ENCODE measurements at regions not wholly inside any gene's neighbourhood (a gene's known extent, or its start where the extent isn't known, plus 50 kb on each side); places are given as distances from the start of the nearest gene placed in this dataset.
"Not testable (repeated sequence)": the region's sequence is repeated elsewhere in the genome, so short reads cannot be mapped to it uniquely, and the experiment has no call there.

DNA sequence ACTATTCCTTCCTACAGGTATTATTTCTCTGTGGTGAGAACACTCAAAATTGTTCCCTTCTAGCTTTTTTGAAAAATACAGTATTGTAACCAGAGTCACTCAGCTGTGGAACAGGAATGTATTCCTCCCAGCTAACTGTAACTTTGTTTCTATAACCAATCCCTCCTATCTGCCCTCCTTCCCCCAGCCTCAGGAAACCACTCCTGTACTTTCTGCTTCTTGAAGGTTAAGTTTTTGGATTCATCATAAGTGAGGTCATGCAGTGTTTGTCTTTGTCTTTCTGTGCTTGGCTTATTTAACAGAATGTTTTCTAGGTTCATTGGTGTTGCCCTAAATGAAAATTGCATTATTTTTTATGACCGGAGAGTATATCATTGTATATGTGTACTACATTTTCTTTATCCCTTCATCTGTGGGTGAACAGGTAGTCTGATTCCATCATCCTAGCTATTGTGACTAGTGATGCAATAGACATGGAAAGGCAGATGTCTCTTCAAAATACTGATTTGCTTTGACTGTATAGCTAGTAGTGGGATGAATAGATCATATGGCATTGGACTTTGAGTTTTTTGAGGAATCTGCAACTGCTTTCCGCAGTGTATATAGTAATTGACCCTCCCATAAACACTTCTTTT, 112.9 kb upstream of the GRK3 start:
- ChIA-PET CTCF (interaction anchor here (0.9 to 4.0 kb wide), 3 partner anchors 10 to 324 kb away, joined by 4 to 27 read pairs (median 9); no protein-coding TSS in a partner anchor), POLR2A (no interaction called here)
- no peak for TF ChIP-seq CTCF (IDR thresholded peaks at IDR 0.05; ENCODE audit: low read depth, low read length)
- Histone ChIP-seq H3K27ac (ENCODE audit: low read depth, low read length) (no peak overlapping the region), H3K9me3 (ENCODE audit: control insufficient read depth, insufficient read depth, low read length) (no peaks in the 10 kb centered on the region), H3K27me3 (ENCODE audit: control insufficient read depth, insufficient read depth, low read length) (no peaks in the 10 kb centered on the region), H3K4me3 (ENCODE audit: low read depth, low read length) (no peak overlapping the region)
- DNase-seq (ENCODE audit: low read depth, low spot score): no peak

DNA sequence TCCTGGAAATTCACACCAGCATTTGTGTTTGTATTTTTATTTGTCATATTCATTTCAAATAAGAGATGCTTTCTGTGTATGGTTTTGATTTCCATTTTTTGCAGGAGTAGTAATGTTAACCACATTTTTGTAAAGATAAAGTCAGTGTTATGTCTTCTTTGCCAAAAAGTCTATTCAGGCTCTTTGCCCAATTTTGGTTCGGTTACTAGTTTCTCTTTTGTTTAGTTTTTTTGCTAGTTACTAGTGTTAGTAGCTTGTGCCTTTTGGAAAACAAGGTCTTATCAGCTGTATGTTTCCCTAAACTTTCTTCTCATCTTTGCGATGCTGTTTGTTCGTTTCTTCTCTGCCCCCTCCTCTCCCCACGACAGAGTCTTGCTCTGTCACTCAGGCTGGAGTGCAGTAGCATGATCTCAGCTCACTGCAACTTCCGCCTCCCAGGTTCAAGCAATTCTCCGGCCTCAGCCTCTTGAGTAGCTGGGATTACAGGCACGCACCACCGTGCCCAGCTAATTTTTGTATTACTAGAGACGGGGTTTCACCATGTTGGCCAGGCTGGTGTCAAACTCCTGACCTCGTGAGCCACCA, 112.3 kb upstream of the GRK3 start:
- ChIA-PET POLR2A (no interaction called here), CTCF (interaction anchor here (0.9 to 4.0 kb wide), 3 partner anchors 10 to 323 kb away, joined by 4 to 27 read pairs (median 9); no protein-coding TSS in a partner anchor)
- Histone ChIP-seq H3K9me3 (ENCODE audit: control insufficient read depth, insufficient read depth, low read length) (no peaks in the 10 kb centered on the region), H3K27ac (ENCODE audit: low read depth, low read length) (no peak overlapping the region), H3K4me3 (ENCODE audit: low read depth, low read length) (peak overlapping the region; percentile 26), H3K27me3 (ENCODE audit: control insufficient read depth, insufficient read depth, low read length) (no peaks in the 10 kb centered on the region)
- no peak for TF ChIP-seq CTCF (IDR thresholded peaks at IDR 0.05; ENCODE audit: low read depth, low read length)
- no peak for DNase-seq (ENCODE audit: low read depth, low spot score)

GRCh38 chr22:25453058-25453457, 111.4 kb upstream of the GRK3 start:
- DNase-seq (ENCODE audit: low read depth, low spot score): no peak
- no peak overlapping the region for H3K4me3 ChIP-seq (ENCODE audit: low read depth, low read length)
- CTCF ChIA-PET: interaction anchor here (4.0 kb wide), 1 partner anchor 9 kb away, joined by 27 read pairs; no protein-coding TSS in a partner anchor
- no peak for TF ChIP-seq CTCF (IDR thresholded peaks at IDR 0.05; ENCODE audit: low read depth, low read length)
- no peaks in the 10 kb centered on the region for H3K27me3 ChIP-seq (ENCODE audit: control insufficient read depth, insufficient read depth, low read length)
- no peak overlapping the region for H3K27ac ChIP-seq (ENCODE audit: low read depth, low read length)
- POLR2A ChIA-PET: no interaction called here
- H3K9me3 ChIP-seq (ENCODE audit: control insufficient read depth, insufficient read depth, low read length): no peaks in the 10 kb centered on the region

GRCh38 chr22:25453557-25453956, 110.9 kb upstream of the GRK3 start:
- TF ChIP-seq CTCF (IDR thresholded peaks at IDR 0.05; ENCODE audit: low read depth, low read length): no peak
- Histone ChIP-seq H3K27ac (ENCODE audit: low read depth, low read length) (no peak overlapping the region), H3K4me3 (ENCODE audit: low read depth, low read length) (no peak overlapping the region), H3K9me3 (ENCODE audit: control insufficient read depth, insufficient read depth, low read length) (no peaks in the 10 kb centered on the region), H3K27me3 (ENCODE audit: control insufficient read depth, insufficient read depth, low read length) (no peaks in the 10 kb centered on the region)
- POLR2A ChIA-PET: no interaction called here
- DNase-seq (ENCODE audit: low read depth, low spot score): no peak
- CTCF ChIA-PET: interaction anchor here (4.0 kb wide), 1 partner anchor 8 kb away, joined by 27 read pairs; no protein-coding TSS in a partner anchor

DNA sequence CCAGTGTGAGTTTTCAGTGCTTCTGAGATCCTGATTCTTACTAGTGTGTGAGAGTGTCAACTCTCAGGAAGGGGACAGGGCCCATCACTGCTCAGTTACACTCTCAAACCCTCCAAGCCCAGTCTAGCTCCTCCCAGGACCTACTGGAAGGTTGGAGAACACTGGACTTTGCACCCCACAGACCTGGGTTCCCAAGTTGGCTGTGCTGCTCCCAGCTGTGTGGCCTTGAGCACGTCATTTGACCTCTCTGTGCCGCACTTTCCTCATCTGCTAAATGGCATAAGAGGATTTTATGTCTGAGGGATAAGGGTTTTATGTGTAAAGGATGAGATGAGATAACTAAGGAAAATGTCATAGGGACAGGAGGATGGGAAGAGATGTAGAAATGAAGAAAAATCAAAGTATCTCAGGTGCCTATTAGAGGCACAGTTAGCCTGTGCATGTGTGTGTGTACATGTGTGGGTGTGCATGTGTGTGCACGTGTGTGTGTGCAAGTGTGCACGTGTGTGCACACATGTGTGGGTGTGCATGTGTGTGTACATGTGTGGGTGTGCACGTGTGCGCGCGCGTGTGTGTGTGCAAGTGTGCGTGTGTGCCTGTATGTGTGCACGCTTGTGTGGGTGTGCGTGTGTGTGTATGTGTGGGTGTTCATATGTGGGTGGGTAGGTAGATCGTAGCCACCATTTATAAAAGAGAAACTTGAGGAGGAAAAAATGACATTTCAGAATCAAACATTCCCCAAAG, 108.0 kb upstream of the GRK3 start:
- H3K4me3 ChIP-seq (ENCODE audit: low read depth, low read length); DNase-seq (ENCODE audit: low read depth, low spot score); CTCF ChIA-PET; POLR2A ChIA-PET; H3K9me3 ChIP-seq (ENCODE audit: control insufficient read depth, insufficient read depth, low read length); H3K27ac ChIP-seq (ENCODE audit: low read depth, low read length); H3K27me3 ChIP-seq (ENCODE audit: control insufficient read depth, insufficient read depth, low read length): not testable (repeated sequence)

DNA sequence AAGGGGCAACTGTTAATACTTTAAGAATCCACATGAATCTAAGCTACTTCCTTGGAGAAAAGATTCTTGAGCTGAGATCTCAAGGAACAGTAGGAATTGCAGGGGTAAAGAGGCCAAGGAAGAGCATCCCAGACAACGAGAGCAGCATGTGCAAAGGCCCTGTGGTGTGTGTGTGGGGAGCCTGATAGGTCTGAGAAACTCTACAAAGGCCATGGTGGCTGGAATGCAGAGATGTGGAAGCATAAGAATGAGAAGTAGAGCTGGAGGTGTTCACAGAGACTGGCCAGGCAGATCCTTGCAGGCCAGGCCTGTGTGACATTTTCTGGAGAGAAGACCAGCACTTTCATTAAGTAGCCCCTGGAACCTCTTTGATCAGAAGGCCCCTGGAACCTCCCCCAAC, 105.8 kb upstream of the GRK3 start:
- POLR2A ChIA-PET; H3K9me3 ChIP-seq (ENCODE audit: control insufficient read depth, insufficient read depth, low read length); DNase-seq (ENCODE audit: low read depth, low spot score); H3K27me3 ChIP-seq (ENCODE audit: control insufficient read depth, insufficient read depth, low read length); H3K4me3 ChIP-seq (ENCODE audit: low read depth, low read length); H3K27ac ChIP-seq (ENCODE audit: low read depth, low read length): not testable (repeated sequence)
- CTCF ChIA-PET: interaction anchor here (1.8 kb wide), 1 partner anchor 314 kb away, joined by 6 read pairs; no protein-coding TSS in a partner anchor

DNA sequence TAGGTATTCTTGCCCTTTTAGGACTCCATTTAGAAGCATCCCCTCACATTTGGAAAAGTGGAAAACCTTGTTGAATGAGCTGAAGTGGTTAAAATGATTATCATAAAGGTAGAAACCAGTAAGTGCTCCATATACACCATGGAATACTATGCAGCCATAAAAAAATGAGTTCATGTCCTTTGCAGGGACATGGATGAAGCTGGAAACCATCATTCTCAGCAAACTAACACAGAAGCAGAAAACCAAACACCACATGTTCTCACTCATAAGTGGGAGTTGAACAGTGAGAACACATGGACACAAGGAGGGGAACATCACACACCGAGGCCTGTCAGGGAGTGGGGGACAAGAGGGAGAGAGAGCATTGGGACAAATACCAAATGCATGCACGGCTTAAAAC, 103.8 kb upstream of the GRK3 start:
- H3K9me3 ChIP-seq (ENCODE audit: control insufficient read depth, insufficient read depth, low read length); H3K4me3 ChIP-seq (ENCODE audit: low read depth, low read length); H3K27ac ChIP-seq (ENCODE audit: low read depth, low read length); H3K27me3 ChIP-seq (ENCODE audit: control insufficient read depth, insufficient read depth, low read length); POLR2A ChIA-PET; DNase-seq (ENCODE audit: low read depth, low spot score): not testable (repeated sequence)
- CTCF ChIA-PET: interaction anchor here (0.8 to 4.3 kb wide), 5 partner anchors 9 to 312 kb away, joined by 3 to 62 read pairs (median 21); no protein-coding TSS in a partner anchor
